SK-N-SH (cell line): ENCODE measurements at regions not wholly inside any gene's neighbourhood (a gene's known extent, or its start where the extent isn't known, plus 50 kb on each side); places are given as distances from the start of the nearest gene placed in this dataset.

Source experiments
- CHD2 ChIP-seq: fragments of 150-350 bp; IDR thresholded peaks from 2 replicates; pipeline ENCODE4 v1.6.1; 2018; ENCODE audit warnings: low read length; ENCODE audit not compliant: partially characterized antibody
- EP300 ChIP-seq, 2 experiments: IDR thresholded peaks; 2 replicates each; pipeline versions ENCODE4 v1.4.0 to v1.6.1; 2012; ENCODE audit warnings: borderline replicate concordance in 1 of 2, low read depth in 1 of 2, low read length in 1 of 2
- FOXM1 ChIP-seq: IDR thresholded peaks from 2 replicates; pipeline ENCODE4 v1.4.0; 2012; ENCODE audit warnings: low read depth, mild to moderate bottlenecking
- GABPA ChIP-seq: IDR thresholded peaks from 2 replicates; pipeline ENCODE4 v1.4.0; 2012; ENCODE audit warnings: low read depth, mild to moderate bottlenecking
- JUND ChIP-seq: IDR thresholded peaks from 2 replicates; pipeline ENCODE4 v1.4.0; 2012
- NRF1 ChIP-seq: IDR thresholded peaks from 2 replicates; pipeline ENCODE4 v1.6.1; 2012; ENCODE audit warnings: low read depth, mild to moderate bottlenecking, low read length
- POLR2AphosphoS5 ChIP-seq: IDR thresholded peaks from 2 replicates; pipeline ENCODE4 v1.6.1; 2012; ENCODE audit warnings: low read depth, low read length
- TAF1 ChIP-seq: IDR thresholded peaks from 2 replicates; pipeline ENCODE4 v1.6.1; 2012; ENCODE audit warnings: low read depth, mild to moderate bottlenecking, low read length, moderate library complexity, borderline replicate concordance
- YY1 ChIP-seq: IDR thresholded peaks from 2 replicates; pipeline ENCODE4 v1.4.0; 2012; ENCODE audit warnings: low read depth, mild to moderate bottlenecking
- TF ChIP-seq, protein P1 (sequence below): IDR thresholded peaks from 2 replicates; pipeline ENCODE4; 2012
- TF ChIP-seq, protein P2 (sequence below): fragments of 200-600 bp; sonication (generic); IDR thresholded peaks from 2 replicates; pipeline ENCODE4 v1.6.1; 2017; ENCODE audit warnings: antibody characterized with exemption, mild to moderate bottlenecking, moderate library complexity
- TF ChIP-seq, protein P3 (sequence below): IDR thresholded peaks from 2 replicates; pipeline ENCODE4 v1.6.1; 2012; ENCODE audit warnings: mild to moderate bottlenecking, low read depth, low read length, moderate library complexity

DNA sequence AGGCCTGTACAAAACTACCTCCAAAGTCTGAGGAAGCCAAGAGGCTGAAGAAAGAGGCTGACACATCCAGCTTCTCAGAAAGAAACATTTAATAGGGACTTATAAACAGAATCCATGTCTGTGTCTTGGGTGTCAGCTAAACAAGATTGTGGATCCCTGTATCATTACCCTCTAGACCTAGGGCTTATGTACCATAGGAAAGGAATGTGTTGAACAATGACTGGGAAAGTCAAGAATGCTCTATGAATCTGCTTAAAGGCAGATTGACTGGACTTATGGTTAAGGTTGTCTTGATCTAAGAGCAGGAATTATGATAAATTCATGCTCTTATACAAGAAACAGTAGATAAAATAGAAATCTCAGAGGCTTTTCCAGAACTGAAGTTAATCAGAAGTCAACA, 335.7 kb upstream of the RPS23 start:
- TF ChIP-seq POLR2AphosphoS5 (no peak), CHD2 (no peak), TAF1 (no peak), EP300 (IDR thresholded peaks at IDR 0.05; ENCODE audit: borderline replicate concordance in 1 of 2, low read depth in 1 of 2, low read length in 1 of 2) (no peak), JUND (no peak), GABPA (no peak), FOXM1 (no peak), YY1 (no peak), NRF1 (no peak)
- TF ChIP-seq, protein P1, sequence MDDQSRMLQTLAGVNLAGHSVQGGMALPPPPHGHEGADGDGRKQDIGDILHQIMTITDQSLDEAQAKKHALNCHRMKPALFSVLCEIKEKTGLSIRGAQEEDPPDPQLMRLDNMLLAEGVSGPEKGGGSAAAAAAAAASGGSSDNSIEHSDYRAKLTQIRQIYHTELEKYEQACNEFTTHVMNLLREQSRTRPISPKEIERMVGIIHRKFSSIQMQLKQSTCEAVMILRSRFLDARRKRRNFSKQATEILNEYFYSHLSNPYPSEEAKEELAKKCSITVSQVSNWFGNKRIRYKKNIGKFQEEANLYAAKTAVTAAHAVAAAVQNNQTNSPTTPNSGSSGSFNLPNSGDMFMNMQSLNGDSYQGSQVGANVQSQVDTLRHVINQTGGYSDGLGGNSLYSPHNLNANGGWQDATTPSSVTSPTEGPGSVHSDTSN = no peak
- TF ChIP-seq, protein P2, sequence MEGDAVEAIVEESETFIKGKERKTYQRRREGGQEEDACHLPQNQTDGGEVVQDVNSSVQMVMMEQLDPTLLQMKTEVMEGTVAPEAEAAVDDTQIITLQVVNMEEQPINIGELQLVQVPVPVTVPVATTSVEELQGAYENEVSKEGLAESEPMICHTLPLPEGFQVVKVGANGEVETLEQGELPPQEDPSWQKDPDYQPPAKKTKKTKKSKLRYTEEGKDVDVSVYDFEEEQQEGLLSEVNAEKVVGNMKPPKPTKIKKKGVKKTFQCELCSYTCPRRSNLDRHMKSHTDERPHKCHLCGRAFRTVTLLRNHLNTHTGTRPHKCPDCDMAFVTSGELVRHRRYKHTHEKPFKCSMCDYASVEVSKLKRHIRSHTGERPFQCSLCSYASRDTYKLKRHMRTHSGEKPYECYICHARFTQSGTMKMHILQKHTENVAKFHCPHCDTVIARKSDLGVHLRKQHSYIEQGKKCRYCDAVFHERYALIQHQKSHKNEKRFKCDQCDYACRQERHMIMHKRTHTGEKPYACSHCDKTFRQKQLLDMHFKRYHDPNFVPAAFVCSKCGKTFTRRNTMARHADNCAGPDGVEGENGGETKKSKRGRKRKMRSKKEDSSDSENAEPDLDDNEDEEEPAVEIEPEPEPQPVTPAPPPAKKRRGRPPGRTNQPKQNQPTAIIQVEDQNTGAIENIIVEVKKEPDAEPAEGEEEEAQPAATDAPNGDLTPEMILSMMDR = no peak
- TF ChIP-seq, protein P3, sequence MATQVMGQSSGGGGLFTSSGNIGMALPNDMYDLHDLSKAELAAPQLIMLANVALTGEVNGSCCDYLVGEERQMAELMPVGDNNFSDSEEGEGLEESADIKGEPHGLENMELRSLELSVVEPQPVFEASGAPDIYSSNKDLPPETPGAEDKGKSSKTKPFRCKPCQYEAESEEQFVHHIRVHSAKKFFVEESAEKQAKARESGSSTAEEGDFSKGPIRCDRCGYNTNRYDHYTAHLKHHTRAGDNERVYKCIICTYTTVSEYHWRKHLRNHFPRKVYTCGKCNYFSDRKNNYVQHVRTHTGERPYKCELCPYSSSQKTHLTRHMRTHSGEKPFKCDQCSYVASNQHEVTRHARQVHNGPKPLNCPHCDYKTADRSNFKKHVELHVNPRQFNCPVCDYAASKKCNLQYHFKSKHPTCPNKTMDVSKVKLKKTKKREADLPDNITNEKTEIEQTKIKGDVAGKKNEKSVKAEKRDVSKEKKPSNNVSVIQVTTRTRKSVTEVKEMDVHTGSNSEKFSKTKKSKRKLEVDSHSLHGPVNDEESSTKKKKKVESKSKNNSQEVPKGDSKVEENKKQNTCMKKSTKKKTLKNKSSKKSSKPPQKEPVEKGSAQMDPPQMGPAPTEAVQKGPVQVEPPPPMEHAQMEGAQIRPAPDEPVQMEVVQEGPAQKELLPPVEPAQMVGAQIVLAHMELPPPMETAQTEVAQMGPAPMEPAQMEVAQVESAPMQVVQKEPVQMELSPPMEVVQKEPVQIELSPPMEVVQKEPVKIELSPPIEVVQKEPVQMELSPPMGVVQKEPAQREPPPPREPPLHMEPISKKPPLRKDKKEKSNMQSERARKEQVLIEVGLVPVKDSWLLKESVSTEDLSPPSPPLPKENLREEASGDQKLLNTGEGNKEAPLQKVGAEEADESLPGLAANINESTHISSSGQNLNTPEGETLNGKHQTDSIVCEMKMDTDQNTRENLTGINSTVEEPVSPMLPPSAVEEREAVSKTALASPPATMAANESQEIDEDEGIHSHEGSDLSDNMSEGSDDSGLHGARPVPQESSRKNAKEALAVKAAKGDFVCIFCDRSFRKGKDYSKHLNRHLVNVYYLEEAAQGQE = no peak
